ENCODE measurements at regions not wholly inside any gene's neighbourhood (a gene's known extent, or its start where the extent isn't known, plus 50 kb on each side); places are given as distances from the start of the nearest gene placed in this dataset.
A peak's percentile ranks its signal among the peaks of the same experiment; 100 is the strongest.

- peak; percentile 38 to 77 (median 71) for DNase-seq
- 33 to 36% (median 35%) methylated on average over 6 of the region's 6 CpGs for WGBS, 3 donors
- Histone ChIP-seq H3K27me3 (no peaks in the 10 kb centered on the region), H3K4me1 (ENCODE audit: insufficient read depth) (peaks cover 2% of the 10 kb centered on the region), H3K4me3 (no peak overlapping the region), H3K27ac (no peak overlapping the region), H3K36me3 (no peaks in the 10 kb centered on the region), H3K9me3 (no peaks in the 10 kb centered on the region)
- no peak for TF ChIP-seq EP300 (IDR thresholded peaks at IDR 0.05)
- TF ChIP-seq, protein P1, sequence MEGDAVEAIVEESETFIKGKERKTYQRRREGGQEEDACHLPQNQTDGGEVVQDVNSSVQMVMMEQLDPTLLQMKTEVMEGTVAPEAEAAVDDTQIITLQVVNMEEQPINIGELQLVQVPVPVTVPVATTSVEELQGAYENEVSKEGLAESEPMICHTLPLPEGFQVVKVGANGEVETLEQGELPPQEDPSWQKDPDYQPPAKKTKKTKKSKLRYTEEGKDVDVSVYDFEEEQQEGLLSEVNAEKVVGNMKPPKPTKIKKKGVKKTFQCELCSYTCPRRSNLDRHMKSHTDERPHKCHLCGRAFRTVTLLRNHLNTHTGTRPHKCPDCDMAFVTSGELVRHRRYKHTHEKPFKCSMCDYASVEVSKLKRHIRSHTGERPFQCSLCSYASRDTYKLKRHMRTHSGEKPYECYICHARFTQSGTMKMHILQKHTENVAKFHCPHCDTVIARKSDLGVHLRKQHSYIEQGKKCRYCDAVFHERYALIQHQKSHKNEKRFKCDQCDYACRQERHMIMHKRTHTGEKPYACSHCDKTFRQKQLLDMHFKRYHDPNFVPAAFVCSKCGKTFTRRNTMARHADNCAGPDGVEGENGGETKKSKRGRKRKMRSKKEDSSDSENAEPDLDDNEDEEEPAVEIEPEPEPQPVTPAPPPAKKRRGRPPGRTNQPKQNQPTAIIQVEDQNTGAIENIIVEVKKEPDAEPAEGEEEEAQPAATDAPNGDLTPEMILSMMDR (IDR thresholded peaks at IDR 0.05), result peak; percentile 56 to 86 (median 65)
- no peak for TF ChIP-seq POLR2A (IDR thresholded peaks at IDR 0.05)
- intact Hi-C loops (cut with DNase I), result loop anchor here in 3 of 4 donors (2.0 to 10.0 kb wide), 3 partner anchors 1009 to 1013 kb away; no protein-coding TSS in a partner anchor
Measured at GRCh38 chr15:70488002-70488605, 275.3 kb downstream of the UACA start.

DNA sequence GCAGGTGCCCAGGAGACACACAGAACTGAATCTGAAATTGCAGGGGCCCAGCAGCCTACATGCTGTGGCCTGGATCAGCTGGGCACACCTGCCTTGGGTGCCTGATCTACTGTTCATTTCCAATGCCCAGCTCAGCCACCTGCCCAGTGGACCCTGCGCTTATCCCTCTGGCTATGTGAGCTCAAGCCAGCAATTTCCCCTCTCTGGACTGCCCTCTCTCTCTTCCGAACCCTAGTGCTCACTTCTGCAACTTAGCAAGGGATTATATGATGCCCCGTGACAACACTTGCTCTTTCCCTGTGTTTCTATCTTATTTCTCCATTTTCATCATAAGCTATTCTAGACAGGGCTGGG is 276.0 kb downstream of the UACA start:
- H3K27me3 ChIP-seq, result no peaks in the 10 kb centered on the region
- H3K4me1 ChIP-seq (ENCODE audit: insufficient read depth), result peaks cover 2% of the 10 kb centered on the region
- H3K9me3 ChIP-seq, result no peaks in the 10 kb centered on the region
- H3K27ac ChIP-seq, result no peak overlapping the region
- intact Hi-C loops (cut with DNase I), result loop anchor here in 2 of 4 donors (5.0 to 10.0 kb wide), 2 partner anchors 1010 to 1013 kb away; no protein-coding TSS in a partner anchor
- no peak overlapping the region for H3K4me3 ChIP-seq
- no peaks in the 10 kb centered on the region for H3K36me3 ChIP-seq
- WGBS, 3 donors, result 89 to 94% (median 93%) methylated on average over 3 of the region's 3 CpGs
- TF ChIP-seq, protein P1 (IDR thresholded peaks at IDR 0.05), result no peak
- TF ChIP-seq POLR2A (IDR thresholded peaks at IDR 0.05) (no peak), EP300 (IDR thresholded peaks at IDR 0.05) (no peak)
- no peak for DNase-seq

- H3K4me1 ChIP-seq (ENCODE audit: insufficient read depth), result no peaks in the 10 kb centered on the region
- H3K27me3 ChIP-seq, result no peaks in the 10 kb centered on the region
- TF ChIP-seq, protein P1 (IDR thresholded peaks at IDR 0.05), result no peak
- TF ChIP-seq POLR2A (IDR thresholded peaks at IDR 0.05) (no peak), EP300 (IDR thresholded peaks at IDR 0.05) (no peak)
- no peak overlapping the region for H3K27ac ChIP-seq
- intact Hi-C loops (cut with DNase I), result loop anchor here in 2 of 4 donors (5.0 to 10.0 kb wide), 2 partner anchors 1009 to 1012 kb away; no protein-coding TSS in a partner anchor
- WGBS, 3 donors, result 80 to 84% (median 82%) methylated on average over 17 of the region's 17 CpGs
- H3K36me3 ChIP-seq, result no peaks in the 10 kb centered on the region
- DNase-seq, result no peak
- H3K9me3 ChIP-seq, result no peaks in the 10 kb centered on the region
- no peak overlapping the region for H3K4me3 ChIP-seq
Measured at GRCh38 chr15:70486451-70487386, 276.6 kb downstream of the UACA start.

DNA sequence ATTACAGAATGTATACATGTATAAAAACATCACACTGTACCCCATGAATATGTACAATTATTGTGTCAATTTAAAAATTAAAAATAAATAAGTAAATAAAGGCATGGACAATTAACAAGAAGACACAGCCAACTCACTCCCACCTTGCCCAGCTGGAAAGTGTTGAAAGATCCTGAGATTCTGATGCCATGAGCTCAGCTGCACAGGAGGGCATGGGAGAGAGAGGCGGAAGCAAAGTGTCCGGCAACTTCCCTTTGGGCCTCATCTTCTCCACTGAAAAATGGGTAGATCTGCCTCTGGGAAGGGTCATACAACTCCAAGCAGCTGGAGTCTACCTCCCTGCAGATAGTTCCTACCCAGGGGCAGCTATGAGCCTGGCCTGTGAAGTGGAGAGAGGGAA is 277.3 kb downstream of the UACA start:
- Histone ChIP-seq H3K9me3 (no peaks in the 10 kb centered on the region), H3K36me3 (no peaks in the 10 kb centered on the region), H3K27me3 (no peaks in the 10 kb centered on the region), H3K27ac (no peak overlapping the region), H3K4me1 (ENCODE audit: insufficient read depth) (no peaks in the 10 kb centered on the region), H3K4me3 (no peak overlapping the region)
- intact Hi-C loops (cut with DNase I), result loop anchor here in 2 of 4 donors (5.0 to 10.0 kb wide), 2 partner anchors 1009 to 1011 kb away; no protein-coding TSS in a partner anchor
- WGBS, 3 donors, result 94 to 100% (median 98%) methylated on average over 2 of the region's 2 CpGs
- TF ChIP-seq, protein P1 (IDR thresholded peaks at IDR 0.05), result no peak
- TF ChIP-seq POLR2A (IDR thresholded peaks at IDR 0.05) (no peak), EP300 (IDR thresholded peaks at IDR 0.05) (no peak)
- no peak for DNase-seq
